Transverse colon (tissue), 4 donors: ENCODE measurements at regions not wholly inside any gene's neighbourhood (a gene's known extent, or its start where the extent isn't known, plus 50 kb on each side); places are given as distances from the start of the nearest gene placed in this dataset.

Experiments used
- DNase-seq: peaks from one replicate; pipeline ENCODE4 v3.0.0-alpha.2; 2019
- H3K27ac ChIP-seq, 4 donors: fragments of 200-600 bp; sonication (generic); 2 replicates each; pipeline ENCODE4 v1.5.1; 2016 to 2018; ENCODE audit warnings: inconsistent platforms in 4 of 4
- H3K27me3 ChIP-seq: fragments of 200-600 bp; sonication (generic); 2 replicates; pipeline ENCODE4 v1.5.1; 2017; ENCODE audit warnings: inconsistent platforms
- H3K36me3 ChIP-seq, 4 donors: fragments of 200-600 bp; sonication (generic); 2 replicates each; pipeline ENCODE4 v1.5.1; 2017 to 2019; ENCODE audit warnings: inconsistent platforms in 4 of 4
- H3K4me1 ChIP-seq, 4 donors: fragments of 200-600 bp; sonication (generic); 2 replicates each; pipeline ENCODE4 v1.5.1; 2017 to 2020; ENCODE audit warnings: inconsistent platforms in 4 of 4
- H3K4me3 ChIP-seq, 4 donors: fragments of 200-600 bp; sonication (generic); 1 replicate in 1 of 4; 2 replicates in 3 of 4; pipeline versions ENCODE4 v1.5.1 to v1.6.1; 2017 to 2019; ENCODE audit warnings: inconsistent platforms in 4 of 4
- H3K9me3 ChIP-seq, 2 donors: fragments of 200-600 bp; sonication (generic); 2 replicates each; pipeline ENCODE4 v1.5.1; 2017 to 2019; ENCODE audit warnings: inconsistent platforms in 2 of 2
- CTCF ChIP-seq, 5 experiments: fragments of 200-600 bp in 3 of 5; fragments of 450-650 bp in 2 of 5; sonication (generic) in 3 of 5; IDR thresholded peaks; 1 replicate in 2 of 5; 2 replicates in 3 of 5; pipeline ENCODE4 v1.5.1; 2016 to 2017; ENCODE audit warnings: antibody characterized with exemption in 5 of 5, inconsistent platforms in 3 of 5, mild to moderate bottlenecking in 2 of 5, moderate library complexity in 1 of 5
- EP300 ChIP-seq: sonication (generic); formaldehyde crosslinking; IDR thresholded peaks from one replicate; pipeline ENCODE4 v1.6.1; 2017; ENCODE audit warnings: antibody characterized with exemption, low read depth
- POLR2A ChIP-seq: fragments of 450-650 bp; IDR thresholded peaks from one replicate; pipeline ENCODE4 v1.6.1; 2016; ENCODE audit warnings: antibody characterized with exemption, mild to moderate bottlenecking, moderate library complexity
- POLR2AphosphoS5 ChIP-seq, 3 donors: sonication (generic); formaldehyde crosslinking; IDR thresholded peaks; one replicate each; pipeline ENCODE4 v1.6.1; 2016; ENCODE audit warnings: antibody characterized with exemption in 3 of 3
- WGBS, 2 donors: methylation state at CpG; one replicate each; pipeline ENCODE4 v1.1.5; 2018; ENCODE audit warnings: low coverage in 1 of 2; 5-methylcytosine and 5-hydroxymethylcytosine counted together
- in situ Hi-C, 4 donors: fragments of 200-750 bp; cut with MboI; loops; one replicate each; pipeline versions ENCODE4 v1.15.0 to v1.15.1; 2017; ENCODE audit warnings: low sequenced_read_pairs in 3 of 4, low pct_ligation_motif_present in 1 of 4, low pct_unique_long_range_greater_than_20kb in 1 of 4
- intact Hi-C: fragments of 100-400 bp; cut with DNase I; formaldehyde crosslinking; loops from one replicate; pipeline ENCODE4 v1.15.1; 2023; ENCODE audit warnings: low total_unique reads

GRCh38 chr20:40634891-40635290 is 54.1 kb downstream of the MAFB start:
- Histone ChIP-seq H3K27me3 (no peaks in the 10 kb centered on the region), H3K4me1 (no peaks in the 10 kb centered on the region), H3K4me3 (no peak overlapping the region), H3K36me3 (no peaks in the 10 kb centered on the region), H3K27ac (no peak overlapping the region), H3K9me3 (no peaks in the 10 kb centered on the region)
- 57 to 88% methylated on average over 1 to 3 of the region's 3 CpGs for WGBS, 2 donors
- TF ChIP-seq POLR2AphosphoS5 (IDR thresholded peaks at IDR 0.05) = no peak
- TF ChIP-seq CTCF (IDR thresholded peaks at IDR 0.05) = no peak
- no peak for TF ChIP-seq POLR2A
- no peak for TF ChIP-seq EP300
- DNase-seq = no peak
- in situ Hi-C loops = no loop called here
- intact Hi-C loops = no loop called here

GRCh38 chr20:40633123-40633850 is 55.7 kb downstream of the MAFB start:
- no peak for DNase-seq
- Histone ChIP-seq H3K27me3 (no peaks in the 10 kb centered on the region), H3K27ac (no peak overlapping the region), H3K4me3 (no peak overlapping the region), H3K4me1 (no peaks in the 10 kb centered on the region), H3K36me3 (no peaks in the 10 kb centered on the region), H3K9me3 (no peaks in the 10 kb centered on the region)
- WGBS, 2 donors = 84% methylated on average over 5 of the region's 5 CpGs; no CpG with 5 or more reads in 1 of the 2 donors
- in situ Hi-C loops = no loop called here
- TF ChIP-seq CTCF (IDR thresholded peaks at IDR 0.05) = no peak
- TF ChIP-seq POLR2AphosphoS5 (IDR thresholded peaks at IDR 0.05) = no peak
- no peak for TF ChIP-seq POLR2A
- TF ChIP-seq EP300 = no peak
- intact Hi-C loops = no loop called here

GRCh38 chr20:40632346-40632976 is 56.6 kb downstream of the MAFB start:
- H3K4me3 ChIP-seq = no peak overlapping the region
- no peaks in the 10 kb centered on the region for H3K36me3 ChIP-seq
- H3K27me3 ChIP-seq = no peaks in the 10 kb centered on the region
- no peaks in the 10 kb centered on the region for H3K4me1 ChIP-seq
- DNase-seq = no peak
- WGBS, 2 donors = 77 to 83% methylated on average over 8 to 10 of the region's 10 CpGs
- no peak overlapping the region for H3K27ac ChIP-seq
- no peaks in the 10 kb centered on the region for H3K9me3 ChIP-seq
- in situ Hi-C loops (no loop called here), intact Hi-C loops (no loop called here)
- TF ChIP-seq POLR2A (no peak), CTCF (IDR thresholded peaks at IDR 0.05) (no peak), POLR2AphosphoS5 (IDR thresholded peaks at IDR 0.05) (no peak), EP300 (no peak)

- DNase-seq = no peak
- Histone ChIP-seq H3K4me1 (no peaks in the 10 kb centered on the region), H3K27ac (no peak overlapping the region), H3K36me3 (no peaks in the 10 kb centered on the region), H3K4me3 (no peak overlapping the region), H3K9me3 (no peaks in the 10 kb centered on the region), H3K27me3 (no peaks in the 10 kb centered on the region)
- WGBS, 2 donors = 50 to 89% methylated on average over 1 to 10 of the region's 10 CpGs
- intact Hi-C loops (no loop called here), in situ Hi-C loops (no loop called here)
- TF ChIP-seq EP300 = no peak
Measured at GRCh38 chr20:40631119-40631631, 57.9 kb downstream of the MAFB start.
